ENCODE measurements at regions not wholly inside any gene's neighbourhood (a gene's known extent, or its start where the extent isn't known, plus 50 kb on each side); places are given as distances from the start of the nearest gene placed in this dataset.
"Not testable (repeated sequence)": the region's sequence is repeated elsewhere in the genome, so short reads cannot be mapped to it uniquely, and the experiment has no call there.

DNA sequence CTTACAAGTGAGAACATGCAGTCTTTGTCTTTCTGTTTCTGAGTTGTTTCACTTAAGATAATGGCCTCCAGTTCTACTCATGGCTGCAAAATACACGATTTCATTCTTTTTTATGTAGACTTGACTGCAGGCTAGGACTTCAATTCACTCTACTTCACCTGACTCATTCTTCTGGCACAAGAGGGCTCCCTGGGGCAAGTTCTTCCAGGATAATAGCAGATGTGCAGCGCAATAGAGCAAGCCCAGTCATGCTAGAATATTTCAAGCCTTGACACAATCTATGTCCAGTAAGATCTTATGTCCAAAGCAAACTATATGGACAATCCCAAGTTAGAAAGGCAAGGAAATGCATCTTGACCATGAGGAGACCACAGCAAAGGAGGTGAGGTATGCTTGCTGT, 211.7 kb upstream of the GADL1 start:
- Histone ChIP-seq H3K27ac (no peak overlapping the region), H3K4me3 (no peak overlapping the region), H3K36me3 (no peaks in the 10 kb centered on the region), H3K9me3 (no peaks in the 10 kb centered on the region), H3K4me1 (peaks cover 5 to 45% (median 12%) of the 10 kb centered on the region in 3 donors), H3K27me3 (no peaks in the 10 kb centered on the region)
- TF ChIP-seq, protein P1, sequence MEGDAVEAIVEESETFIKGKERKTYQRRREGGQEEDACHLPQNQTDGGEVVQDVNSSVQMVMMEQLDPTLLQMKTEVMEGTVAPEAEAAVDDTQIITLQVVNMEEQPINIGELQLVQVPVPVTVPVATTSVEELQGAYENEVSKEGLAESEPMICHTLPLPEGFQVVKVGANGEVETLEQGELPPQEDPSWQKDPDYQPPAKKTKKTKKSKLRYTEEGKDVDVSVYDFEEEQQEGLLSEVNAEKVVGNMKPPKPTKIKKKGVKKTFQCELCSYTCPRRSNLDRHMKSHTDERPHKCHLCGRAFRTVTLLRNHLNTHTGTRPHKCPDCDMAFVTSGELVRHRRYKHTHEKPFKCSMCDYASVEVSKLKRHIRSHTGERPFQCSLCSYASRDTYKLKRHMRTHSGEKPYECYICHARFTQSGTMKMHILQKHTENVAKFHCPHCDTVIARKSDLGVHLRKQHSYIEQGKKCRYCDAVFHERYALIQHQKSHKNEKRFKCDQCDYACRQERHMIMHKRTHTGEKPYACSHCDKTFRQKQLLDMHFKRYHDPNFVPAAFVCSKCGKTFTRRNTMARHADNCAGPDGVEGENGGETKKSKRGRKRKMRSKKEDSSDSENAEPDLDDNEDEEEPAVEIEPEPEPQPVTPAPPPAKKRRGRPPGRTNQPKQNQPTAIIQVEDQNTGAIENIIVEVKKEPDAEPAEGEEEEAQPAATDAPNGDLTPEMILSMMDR (IDR thresholded peaks at IDR 0.05) = no peak
- TF ChIP-seq POLR2A (IDR thresholded peaks at IDR 0.05) = no peak
- DNase-seq = no peak
- intact Hi-C loops (cut with DNase I) = no loop called here
- 43 to 58% methylated on average over 2 of the region's 2 CpGs for WGBS, 2 donors

DNA sequence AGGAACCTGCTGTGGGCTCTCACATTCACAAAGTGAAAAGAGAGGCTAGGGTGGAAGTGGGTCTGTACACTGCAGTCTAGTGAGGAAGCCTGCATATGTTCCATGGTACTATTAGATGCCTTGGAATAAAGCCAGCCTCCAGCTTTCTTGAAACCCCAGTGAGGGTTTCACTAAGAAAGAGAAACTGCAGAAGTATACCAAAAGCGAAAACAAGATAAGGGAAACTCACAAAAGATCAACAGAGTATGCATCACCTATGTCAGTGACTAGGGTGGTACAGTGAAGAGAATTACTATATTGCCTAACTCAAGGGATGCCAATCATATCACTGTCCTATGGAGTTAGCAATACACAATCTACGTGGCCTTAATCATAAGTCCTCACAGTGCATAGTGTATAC, 212.5 kb upstream of the GADL1 start:
- whole genome bisulfite sequencing, 2 donors = 87 to 88% methylated on average over 2 of the region's 2 CpGs
- H3K4me1 ChIP-seq = peaks cover 5 to 38% (median 9%) of the 10 kb centered on the region in 3 donors
- intact Hi-C loops (cut with DNase I) = no loop called here
- H3K27me3 ChIP-seq = no peaks in the 10 kb centered on the region
- H3K9me3 ChIP-seq = no peaks in the 10 kb centered on the region
- DNase-seq = no peak
- no peak overlapping the region for H3K4me3 ChIP-seq
- no peak overlapping the region for H3K27ac ChIP-seq
- no peaks in the 10 kb centered on the region for H3K36me3 ChIP-seq
- TF ChIP-seq POLR2A (IDR thresholded peaks at IDR 0.05) = no peak
- TF ChIP-seq, protein P1 (IDR thresholded peaks at IDR 0.05) = no peak

DNA sequence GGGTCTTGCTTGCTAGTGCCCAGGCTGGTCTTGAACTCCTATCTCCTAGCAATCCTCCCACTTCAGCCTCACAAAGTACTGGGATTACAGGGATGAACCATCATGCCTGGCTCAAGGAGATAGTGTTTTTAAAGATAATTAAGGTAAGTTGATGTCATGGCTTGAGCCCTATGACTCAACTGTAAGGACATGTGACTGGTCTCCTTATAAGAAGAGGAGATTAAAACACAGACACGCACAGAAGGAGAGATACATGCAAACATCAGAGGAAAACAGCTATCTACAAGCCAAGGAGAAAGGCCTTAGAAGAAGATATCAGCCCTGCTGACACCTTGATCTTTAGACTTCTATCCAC, 220.4 kb upstream of the GADL1 start:
- no peaks in the 10 kb centered on the region for H3K4me1 ChIP-seq
- H3K4me3 ChIP-seq = no peak overlapping the region
- no peaks in the 10 kb centered on the region for H3K9me3 ChIP-seq
- intact Hi-C loops (cut with DNase I) = no loop called here
- no peaks in the 10 kb centered on the region for H3K36me3 ChIP-seq
- no peaks in the 10 kb centered on the region for H3K27me3 ChIP-seq
- TF ChIP-seq, protein P1 (IDR thresholded peaks at IDR 0.05) = no peak
- TF ChIP-seq POLR2A (IDR thresholded peaks at IDR 0.05) = no peak
- DNase-seq = no peak
- no peak overlapping the region for H3K27ac ChIP-seq
- WGBS, 2 donors = 65 to 85% methylated on average over 1 of the region's 1 CpG

DNA sequence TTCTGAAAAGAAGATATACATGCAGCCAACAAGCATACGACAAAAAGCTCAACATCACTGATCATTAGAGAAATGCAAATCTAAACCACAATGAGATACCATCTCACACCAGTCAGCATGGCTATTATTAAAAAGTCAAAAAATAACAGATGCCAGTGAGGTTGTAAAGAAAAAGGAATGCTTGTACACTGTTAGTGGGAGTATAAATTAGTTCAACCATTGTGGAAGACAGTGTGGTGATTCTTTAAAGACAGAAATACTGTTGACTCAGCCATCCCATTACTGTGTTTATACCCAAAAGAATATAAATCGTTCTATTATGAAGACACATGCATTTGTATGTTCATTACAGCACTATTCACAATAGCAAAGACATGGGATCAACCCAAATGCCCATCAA, 221.1 kb upstream of the GADL1 start:
- H3K4me3 ChIP-seq; H3K4me1 ChIP-seq; H3K27me3 ChIP-seq; intact Hi-C loops (cut with DNase I); H3K9me3 ChIP-seq; H3K36me3 ChIP-seq; DNase-seq; H3K27ac ChIP-seq: not testable (repeated sequence)
- 73 to 79% methylated on average over 2 of the region's 2 CpGs for WGBS, 2 donors

DNA sequence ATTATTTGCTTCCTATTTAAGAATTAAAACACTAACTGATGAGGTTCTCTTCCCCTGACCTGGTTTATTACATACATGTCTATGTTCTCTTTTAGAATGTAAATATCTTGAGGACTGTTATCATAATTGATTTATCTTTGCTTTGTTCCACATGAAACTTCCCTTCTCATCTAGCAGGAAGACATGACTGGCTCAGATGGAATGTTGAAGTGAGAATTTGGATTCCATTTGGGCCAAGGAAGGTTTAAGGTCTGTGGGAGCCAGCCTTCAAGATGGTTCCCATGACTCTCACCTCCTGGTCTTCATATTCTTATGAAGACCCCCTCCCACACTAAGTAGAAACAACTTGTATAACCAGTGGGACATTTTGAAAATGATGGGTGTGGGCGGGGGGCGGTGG, 222.2 kb upstream of the GADL1 start:
- H3K9me3 ChIP-seq = no peaks in the 10 kb centered on the region
- no peaks in the 10 kb centered on the region for H3K36me3 ChIP-seq
- intact Hi-C loops (cut with DNase I) = no loop called here
- H3K27ac ChIP-seq = no peak overlapping the region
- WGBS, 2 donors = 93 to 95% methylated on average over 2 of the region's 2 CpGs
- no peak overlapping the region for H3K4me3 ChIP-seq
- H3K4me1 ChIP-seq = no peaks in the 10 kb centered on the region
- no peak for DNase-seq
- no peak for TF ChIP-seq POLR2A (IDR thresholded peaks at IDR 0.05)
- TF ChIP-seq, protein P1 (IDR thresholded peaks at IDR 0.05) = no peak
- no peaks in the 10 kb centered on the region for H3K27me3 ChIP-seq

DNA sequence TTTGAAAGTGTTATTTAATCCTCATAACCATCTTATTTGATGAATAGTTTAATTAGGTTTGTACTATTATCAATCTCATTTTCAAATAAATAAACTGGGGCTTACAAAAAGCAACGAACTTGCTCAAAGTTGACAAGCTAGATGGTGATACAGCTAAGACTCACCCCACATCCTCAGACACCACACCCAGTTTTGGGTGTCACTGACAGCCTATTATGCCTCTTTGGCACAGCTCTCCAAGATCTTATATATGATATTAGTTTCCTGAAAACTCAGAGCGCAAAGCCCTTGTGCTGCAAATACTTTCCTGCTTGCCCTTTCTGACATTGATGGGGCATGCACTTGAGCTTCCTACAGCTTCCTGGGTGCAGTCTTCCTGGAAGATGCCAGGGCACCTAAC, 223.4 kb upstream of the GADL1 start:
- Histone ChIP-seq H3K4me1 (no peaks in the 10 kb centered on the region), H3K27me3 (no peaks in the 10 kb centered on the region), H3K9me3 (no peaks in the 10 kb centered on the region), H3K27ac (no peak overlapping the region), H3K4me3 (no peak overlapping the region), H3K36me3 (no peaks in the 10 kb centered on the region)
- no peak for TF ChIP-seq POLR2A (IDR thresholded peaks at IDR 0.05)
- TF ChIP-seq, protein P1 (IDR thresholded peaks at IDR 0.05) = no peak
- no peak for DNase-seq
- intact Hi-C loops (cut with DNase I) = no loop called here
- WGBS, 2 donors = 48% methylated on average over 2 of the region's 2 CpGs

All from esophagus squamous epithelium (tissue), 5 donors.